HG03442 (cell line): ENCODE measurements at regions not wholly inside any gene's neighbourhood (a gene's known extent, or its start where the extent isn't known, plus 50 kb on each side); places are given as distances from the start of the nearest gene placed in this dataset.

Experiments
- ATAC-seq: cut with Tn5 transposase; IDR thresholded peaks from one replicate; pipeline ENCODE4 v1.9.1; 2021; ENCODE audit warnings: mild to moderate bottlenecking, moderate library complexity; ENCODE audit not compliant: unreplicated experiment

GRCh38 chr17:36661047-36661666 is 59.8 kb downstream of the MRM1 start:
- ATAC-seq, result no peak

- ATAC-seq, result no peak
These were observed 60.3 kb downstream of the MRM1 start for GRCh38 chr17:36661688-36662087.

- ATAC-seq, result no peak
These were observed 64.0 kb downstream of the MRM1 start for GRCh38 chr17:36665417-36665816.

GRCh38 chr17:36667922-36668321 is 66.5 kb downstream of the MRM1 start:
- no peak for ATAC-seq

- no peak for ATAC-seq
These were observed 67.4 kb downstream of the MRM1 start for GRCh38 chr17:36668824-36669223.

- no peak for ATAC-seq
These were observed 69.8 kb downstream of the MRM1 start for GRCh38 chr17:36671144-36671543.

GRCh38 chr17:36672403-36672918 is 71.1 kb downstream of the MRM1 start:
- ATAC-seq, result no peak

GRCh38 chr17:36673068-36673467 is 71.7 kb downstream of the MRM1 start:
- no peak for ATAC-seq

GRCh38 chr17:36673637-36674277 is 72.4 kb downstream of the MRM1 start:
- ATAC-seq, result no peak

- ATAC-seq, result no peak
These were observed 72.9 kb downstream of the MRM1 start for GRCh38 chr17:36674278-36674650.

- no peak for ATAC-seq
These were observed 73.9 kb downstream of the MRM1 start for GRCh38 chr17:36675250-36675649.

GRCh38 chr17:36675786-36676185 is 74.4 kb downstream of the MRM1 start:
- ATAC-seq, result no peak

GRCh38 chr17:36679815-36680467 is 78.6 kb downstream of the MRM1 start:
- ATAC-seq, result no peak

- ATAC-seq, result no peak
These were observed 79.4 kb downstream of the MRM1 start for GRCh38 chr17:36680701-36681202.

GRCh38 chr17:36682773-36683172 is 81.4 kb downstream of the MRM1 start:
- ATAC-seq, result no peak

- ATAC-seq, result no peak
These were observed 82.0 kb downstream of the MRM1 start for GRCh38 chr17:36683387-36683786.

- no peak for ATAC-seq
These were observed 82.8 kb downstream of the MRM1 start for GRCh38 chr17:36684134-36684533.

- no peak for ATAC-seq
These were observed 84.8 kb downstream of the MRM1 start for GRCh38 chr17:36686123-36686669.

GRCh38 chr17:36687736-36688135 is 86.4 kb downstream of the MRM1 start:
- no peak for ATAC-seq

- no peak for ATAC-seq
These were observed 87.8 kb downstream of the MRM1 start for GRCh38 chr17:36689089-36689667.

GRCh38 chr17:36690190-36690589 is 88.8 kb downstream of the MRM1 start:
- no peak for ATAC-seq
